Astrocyte (in vitro differentiated cells and primary cell): ENCODE measurements at regions not wholly inside any gene's neighbourhood (a gene's known extent, or its start where the extent isn't known, plus 50 kb on each side); places are given as distances from the start of the nearest gene placed in this dataset.

Experiments used
- DNase-seq: peaks from one replicate; pipeline ENCODE4 v3.0.0-alpha.2; 2010; ENCODE audit warnings: low read depth
- FAIRE-seq: peaks from 2 replicates; lab custom pipeline; 2011; peaks lifted over from hg19 to GRCh38; lab: Jason Lieb, UNC
- H2AFZ ChIP-seq: 2 replicates; pipeline ENCODE4 v1.6.0; 2012; ENCODE audit warnings: low read depth, low read length, inconsistent platforms
- H3K27ac ChIP-seq: 2 replicates; pipeline ENCODE4 v1.5.1; 2011; ENCODE audit warnings: low read depth, low read length, inconsistent platforms
- H3K27me3 ChIP-seq: 2 replicates; pipeline ENCODE4 v1.6.0; 2011; ENCODE audit warnings: low read length, inconsistent platforms; ENCODE audit not compliant: insufficient read depth
- H3K36me3 ChIP-seq: 2 replicates; pipeline ENCODE4 v1.5.1; 2011; ENCODE audit warnings: low read length, inconsistent platforms; ENCODE audit not compliant: insufficient read depth
- H3K4me1 ChIP-seq: 2 replicates; pipeline ENCODE4 v1.5.1; 2011; ENCODE audit warnings: low read length, inconsistent platforms; ENCODE audit not compliant: insufficient read depth
- H3K4me2 ChIP-seq: 2 replicates; pipeline ENCODE4 v1.6.0; 2012; ENCODE audit warnings: low read length, inconsistent platforms
- H3K4me3 ChIP-seq: 2 replicates; pipeline ENCODE4 v1.5.1; 2011; ENCODE audit warnings: low read depth, mild to moderate bottlenecking, low read length, inconsistent platforms; ENCODE audit not compliant: insufficient read depth
- H3K79me2 ChIP-seq: 2 replicates; pipeline ENCODE4 v1.6.0; 2012; ENCODE audit warnings: mild to moderate bottlenecking, low read length, inconsistent platforms; ENCODE audit not compliant: insufficient read depth
- H3K9ac ChIP-seq: 2 replicates; pipeline ENCODE4 v1.6.0; 2012; ENCODE audit warnings: mild to moderate bottlenecking, low read length, inconsistent platforms
- H3K9me3 ChIP-seq: 2 replicates; pipeline ENCODE4 v1.5.1; 2012; ENCODE audit warnings: low read depth, mild to moderate bottlenecking, low read length, inconsistent platforms; ENCODE audit not compliant: insufficient read depth
- H4K20me1 ChIP-seq: 2 replicates; pipeline ENCODE4 v1.6.0; 2012; ENCODE audit warnings: low read length, inconsistent platforms; ENCODE audit not compliant: insufficient read depth
- H3K27ac Mint-ChIP-seq: one replicate; pipeline ENCODE4 v1.8.0; 2021; ENCODE audit warnings: mild to moderate bottlenecking, mixed read lengths; ENCODE audit not compliant: unreplicated experiment
- H3K27me3 Mint-ChIP-seq: one replicate; pipeline ENCODE4 v1.8.0; 2021; ENCODE audit warnings: low read depth, mixed read lengths; ENCODE audit not compliant: unreplicated experiment
- H3K36me3 Mint-ChIP-seq: one replicate; pipeline ENCODE4 v1.8.0; 2021; ENCODE audit warnings: low read depth, mixed read lengths; ENCODE audit not compliant: unreplicated experiment
- H3K4me1 Mint-ChIP-seq: one replicate; pipeline ENCODE4 v1.8.0; 2021; ENCODE audit warnings: low read depth, mixed read lengths; ENCODE audit not compliant: unreplicated experiment
- H3K4me3 Mint-ChIP-seq: one replicate; pipeline ENCODE4 v1.8.0; 2021; ENCODE audit warnings: mild to moderate bottlenecking, moderate library complexity, mixed read lengths; ENCODE audit not compliant: unreplicated experiment
- H3K9me3 Mint-ChIP-seq: one replicate; pipeline ENCODE4 v1.8.0; 2021; ENCODE audit warnings: mild to moderate bottlenecking, mixed read lengths; ENCODE audit not compliant: unreplicated experiment
- EZH2 ChIP-seq: IDR thresholded peaks from 2 replicates; pipeline ENCODE4 v1.6.1; 2012; ENCODE audit warnings: mild to moderate bottlenecking, low read length, inconsistent platforms; ENCODE audit not compliant: insufficient read depth
- TF ChIP-seq, protein P1 (sequence below): IDR thresholded peaks from 2 replicates; pipeline ENCODE4 v1.5.1; 2011; ENCODE audit warnings: low read depth, mild to moderate bottlenecking, inconsistent platforms, low read length, moderate library complexity; ENCODE audit not compliant: insufficient read depth

DNA sequence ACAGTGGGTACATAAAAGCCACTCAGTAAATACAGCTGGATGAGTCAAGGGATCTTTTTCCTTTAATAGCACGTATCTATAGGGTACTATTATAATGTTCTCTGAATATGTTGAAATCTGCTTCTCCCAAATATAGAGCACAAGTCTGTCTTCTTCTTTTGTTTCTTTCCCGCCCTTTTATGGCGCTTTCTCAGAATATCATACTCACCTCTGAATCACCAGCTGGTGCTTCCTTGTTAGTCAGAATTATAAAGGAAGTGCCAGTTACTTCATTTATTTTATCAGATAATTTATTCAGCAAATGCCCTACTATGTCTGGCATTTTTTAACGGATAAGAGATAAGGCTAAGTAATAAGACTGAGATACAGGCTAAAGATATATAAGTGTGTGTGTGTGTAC is 772.9 kb downstream of the SORCS3 start:
- H3K9ac ChIP-seq, result no peak overlapping the region
- H3K4me1 ChIP-seq, result no peaks in the 10 kb centered on the region
- no peak overlapping the region for H2AFZ ChIP-seq
- H3K79me2 ChIP-seq, result no peaks in the 10 kb centered on the region
- H3K4me3 ChIP-seq, result no peak overlapping the region
- FAIRE-seq (no peak), DNase-seq (no peak)
- H3K4me1 Mint-ChIP-seq, result no peaks in the 10 kb centered on the region
- no peaks in the 10 kb centered on the region for H3K27me3 ChIP-seq
- TF ChIP-seq, protein P1, sequence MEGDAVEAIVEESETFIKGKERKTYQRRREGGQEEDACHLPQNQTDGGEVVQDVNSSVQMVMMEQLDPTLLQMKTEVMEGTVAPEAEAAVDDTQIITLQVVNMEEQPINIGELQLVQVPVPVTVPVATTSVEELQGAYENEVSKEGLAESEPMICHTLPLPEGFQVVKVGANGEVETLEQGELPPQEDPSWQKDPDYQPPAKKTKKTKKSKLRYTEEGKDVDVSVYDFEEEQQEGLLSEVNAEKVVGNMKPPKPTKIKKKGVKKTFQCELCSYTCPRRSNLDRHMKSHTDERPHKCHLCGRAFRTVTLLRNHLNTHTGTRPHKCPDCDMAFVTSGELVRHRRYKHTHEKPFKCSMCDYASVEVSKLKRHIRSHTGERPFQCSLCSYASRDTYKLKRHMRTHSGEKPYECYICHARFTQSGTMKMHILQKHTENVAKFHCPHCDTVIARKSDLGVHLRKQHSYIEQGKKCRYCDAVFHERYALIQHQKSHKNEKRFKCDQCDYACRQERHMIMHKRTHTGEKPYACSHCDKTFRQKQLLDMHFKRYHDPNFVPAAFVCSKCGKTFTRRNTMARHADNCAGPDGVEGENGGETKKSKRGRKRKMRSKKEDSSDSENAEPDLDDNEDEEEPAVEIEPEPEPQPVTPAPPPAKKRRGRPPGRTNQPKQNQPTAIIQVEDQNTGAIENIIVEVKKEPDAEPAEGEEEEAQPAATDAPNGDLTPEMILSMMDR, result no peak
- no peak for TF ChIP-seq EZH2
- H4K20me1 ChIP-seq, result no peaks in the 10 kb centered on the region
- H3K27me3 Mint-ChIP-seq, result no peaks in the 10 kb centered on the region
- no peaks in the 10 kb centered on the region for H3K9me3 ChIP-seq
- H3K4me2 ChIP-seq, result no peak overlapping the region
- no peaks in the 10 kb centered on the region for H3K9me3 Mint-ChIP-seq
- no peak overlapping the region for H3K4me3 Mint-ChIP-seq
- H3K36me3 Mint-ChIP-seq, result no peaks in the 10 kb centered on the region
- H3K27ac Mint-ChIP-seq, result no peak overlapping the region
- H3K36me3 ChIP-seq, result no peaks in the 10 kb centered on the region
- no peak overlapping the region for H3K27ac ChIP-seq

DNA sequence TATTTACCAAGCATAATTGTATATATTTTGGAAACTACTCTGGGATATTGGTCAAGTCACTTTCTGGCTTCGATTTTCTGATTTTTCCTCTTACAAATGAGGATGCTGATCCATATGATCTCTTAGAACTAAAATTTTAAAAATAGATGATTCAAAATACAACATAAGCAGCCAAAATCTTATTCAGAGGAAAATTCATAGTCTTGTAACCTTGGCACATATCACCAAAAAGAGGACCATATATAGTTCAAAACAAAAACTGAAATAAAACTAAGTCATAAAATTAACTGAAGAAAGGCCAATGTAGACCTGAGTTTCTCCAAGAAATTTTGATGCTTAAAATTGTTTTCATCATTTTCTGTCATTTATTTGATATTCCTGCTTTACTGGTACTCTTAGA is 768.3 kb downstream of the SORCS3 start:
- H3K36me3 ChIP-seq, result no peaks in the 10 kb centered on the region
- no peaks in the 10 kb centered on the region for H4K20me1 ChIP-seq
- Mint-ChIP-seq H3K27me3 (peaks cover 5% of the 10 kb centered on the region), H3K4me1 (no peaks in the 10 kb centered on the region), H3K36me3 (no peaks in the 10 kb centered on the region), H3K27ac (no peak overlapping the region), H3K4me3 (no peak overlapping the region), H3K9me3 (no peaks in the 10 kb centered on the region)
- no peaks in the 10 kb centered on the region for H3K9me3 ChIP-seq
- H3K27ac ChIP-seq, result no peak overlapping the region
- no peak for FAIRE-seq
- H3K27me3 ChIP-seq, result no peaks in the 10 kb centered on the region
- no peaks in the 10 kb centered on the region for H3K79me2 ChIP-seq
- TF ChIP-seq EZH2, result no peak
- TF ChIP-seq, protein P1, result no peak
- no peak for DNase-seq
- no peaks in the 10 kb centered on the region for H3K4me1 ChIP-seq
- no peak overlapping the region for H3K4me2 ChIP-seq
- no peak overlapping the region for H3K4me3 ChIP-seq
- no peak overlapping the region for H3K9ac ChIP-seq
- H2AFZ ChIP-seq, result no peak overlapping the region

DNA sequence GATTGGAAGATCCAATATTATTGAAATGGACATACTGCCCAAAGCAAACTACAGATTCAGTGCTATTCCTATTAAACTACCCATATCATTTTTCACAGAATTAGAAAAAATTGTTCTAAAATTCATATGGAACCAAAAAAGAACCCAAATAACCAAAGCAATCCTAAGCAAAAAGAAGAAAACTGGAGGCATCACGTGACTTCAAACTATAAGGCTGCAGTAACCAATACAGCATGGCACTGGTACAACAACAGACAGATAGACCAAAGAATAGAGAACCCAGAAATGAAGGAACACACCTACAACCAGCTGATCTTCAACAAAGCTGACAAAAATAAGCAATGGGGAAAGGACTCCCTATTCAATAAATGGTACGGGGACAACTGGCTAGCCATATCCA is 765.4 kb downstream of the SORCS3 start:
- peaks cover 5% of the 10 kb centered on the region for H3K27me3 Mint-ChIP-seq
- Histone ChIP-seq H3K4me2 (no peak overlapping the region), H2AFZ (no peak overlapping the region), H3K27me3 (no peaks in the 10 kb centered on the region), H3K79me2 (no peaks in the 10 kb centered on the region), H3K4me1 (no peaks in the 10 kb centered on the region), H3K36me3 (no peaks in the 10 kb centered on the region), H3K9ac (no peak overlapping the region), H3K27ac (no peak overlapping the region), H3K9me3 (no peaks in the 10 kb centered on the region), H3K4me3 (no peak overlapping the region), H4K20me1 (no peaks in the 10 kb centered on the region)
- DNase-seq, result no peak
- no peaks in the 10 kb centered on the region for H3K36me3 Mint-ChIP-seq
- TF ChIP-seq, protein P1, result no peak
- TF ChIP-seq EZH2, result no peak
- no peaks in the 10 kb centered on the region for H3K4me1 Mint-ChIP-seq
- no peak for FAIRE-seq
- H3K27ac Mint-ChIP-seq, result no peak overlapping the region
- no peak overlapping the region for H3K4me3 Mint-ChIP-seq
- H3K9me3 Mint-ChIP-seq, result no peaks in the 10 kb centered on the region
